ENCODE measurements at regions not wholly inside any gene's neighbourhood (a gene's known extent, or its start where the extent isn't known, plus 50 kb on each side); places are given as distances from the start of the nearest gene placed in this dataset.

DNA sequence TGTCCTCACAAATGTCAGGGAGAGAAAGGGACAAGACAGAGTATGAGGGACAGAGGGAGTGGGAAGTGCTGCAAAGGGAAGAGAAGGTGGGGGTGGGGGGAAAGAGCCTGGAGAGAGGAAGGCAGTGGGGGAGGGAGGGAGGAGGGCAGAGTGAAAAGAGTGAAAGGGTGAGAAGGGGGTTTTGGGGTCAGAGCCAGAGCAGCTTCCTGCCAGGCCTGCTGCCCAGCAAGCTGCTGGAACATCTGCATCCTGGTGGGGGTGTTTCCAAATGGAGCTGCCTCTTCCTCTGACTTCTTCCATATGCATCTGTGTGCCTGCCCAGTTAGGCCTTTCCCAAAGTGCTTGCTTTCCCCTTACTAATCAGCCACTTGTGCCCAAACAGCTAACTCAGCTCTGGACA lies 94.3 kb upstream of the CELF4 start:
- H2AFZ ChIP-seq (ENCODE audit: low read length): no peak overlapping the region
- BruUV-seq (replicated peaks): no TSS peak
- no peaks in the 10 kb centered on the region for H3K9me2 ChIP-seq (replicated peaks; ENCODE audit: low read length)
- H3K4me2 ChIP-seq (ENCODE audit: low read length): no peak overlapping the region
- ChIA-PET CTCF (no interaction called here), POLR2A (ENCODE audit: unreplicated experiment) (no interaction called here)
- DNase-seq: no peak
- no peak overlapping the region for H3K9ac ChIP-seq (ENCODE audit: low read length)
- no peak overlapping the region for H3K4me3 ChIP-seq (ENCODE audit: low read length)
- H3K36me3 ChIP-seq (ENCODE audit: low read depth, low read length): no peaks in the 10 kb centered on the region
- no peak for ATAC-seq
- no peaks in the 10 kb centered on the region for H3K9me3 ChIP-seq (ENCODE audit: low read length)
- H3K4me1 ChIP-seq (ENCODE audit: insufficient read depth, low read length): no peaks in the 10 kb centered on the region
- intact Hi-C loops (cut with micrococcal nuclease): no loop called here
- H3K27me3 ChIP-seq (ENCODE audit: low read length): no peaks in the 10 kb centered on the region
- TF ChIP-seq, protein P1, sequence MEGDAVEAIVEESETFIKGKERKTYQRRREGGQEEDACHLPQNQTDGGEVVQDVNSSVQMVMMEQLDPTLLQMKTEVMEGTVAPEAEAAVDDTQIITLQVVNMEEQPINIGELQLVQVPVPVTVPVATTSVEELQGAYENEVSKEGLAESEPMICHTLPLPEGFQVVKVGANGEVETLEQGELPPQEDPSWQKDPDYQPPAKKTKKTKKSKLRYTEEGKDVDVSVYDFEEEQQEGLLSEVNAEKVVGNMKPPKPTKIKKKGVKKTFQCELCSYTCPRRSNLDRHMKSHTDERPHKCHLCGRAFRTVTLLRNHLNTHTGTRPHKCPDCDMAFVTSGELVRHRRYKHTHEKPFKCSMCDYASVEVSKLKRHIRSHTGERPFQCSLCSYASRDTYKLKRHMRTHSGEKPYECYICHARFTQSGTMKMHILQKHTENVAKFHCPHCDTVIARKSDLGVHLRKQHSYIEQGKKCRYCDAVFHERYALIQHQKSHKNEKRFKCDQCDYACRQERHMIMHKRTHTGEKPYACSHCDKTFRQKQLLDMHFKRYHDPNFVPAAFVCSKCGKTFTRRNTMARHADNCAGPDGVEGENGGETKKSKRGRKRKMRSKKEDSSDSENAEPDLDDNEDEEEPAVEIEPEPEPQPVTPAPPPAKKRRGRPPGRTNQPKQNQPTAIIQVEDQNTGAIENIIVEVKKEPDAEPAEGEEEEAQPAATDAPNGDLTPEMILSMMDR (conservative IDR thresholded peaks at IDR 0.05; ENCODE audit: low read depth, low read length): no peak
- TF ChIP-seq EZH2phosphoT487 (IDR thresholded peaks at IDR 0.05; ENCODE audit: borderline replicate concordance, low read length): no peak
- no peak for TF ChIP-seq EZH2 (IDR thresholded peaks at IDR 0.05; ENCODE audit: low read length, unreplicated experiment)
- no peaks in the 10 kb centered on the region for H3F3A ChIP-seq (ENCODE audit: low read length, unreplicated experiment)
- no peak overlapping the region for H3K27ac ChIP-seq (ENCODE audit: low read length)
- H4K20me1 ChIP-seq (ENCODE audit: low read length): no peaks in the 10 kb centered on the region
- no peaks in the 10 kb centered on the region for H3K79me2 ChIP-seq (ENCODE audit: low read length)

DNA sequence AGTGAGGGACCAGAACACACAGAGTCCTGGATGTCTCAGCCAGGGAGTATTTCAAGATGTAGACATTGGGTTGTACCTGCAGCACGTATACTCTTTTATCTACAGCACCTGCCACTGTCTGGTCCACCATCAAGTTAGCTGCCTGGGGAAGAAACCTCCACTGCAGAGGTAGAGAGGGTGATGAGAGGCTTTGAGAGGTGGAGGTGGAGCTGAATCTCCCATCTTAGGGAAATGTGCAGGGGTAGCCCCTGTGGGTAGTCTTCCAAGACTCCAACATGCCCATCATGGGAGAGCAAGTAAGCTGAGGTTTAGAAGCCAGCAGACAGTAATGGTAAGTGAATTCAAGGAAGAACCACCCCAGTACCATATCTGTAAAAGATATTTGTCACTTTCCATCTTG lies 93.3 kb upstream of the CELF4 start:
- no peak overlapping the region for H3K4me2 ChIP-seq (ENCODE audit: low read length)
- H3K27ac ChIP-seq (ENCODE audit: low read length): no peak overlapping the region
- no peak for ATAC-seq
- H4K20me1 ChIP-seq (ENCODE audit: low read length): no peaks in the 10 kb centered on the region
- H3K36me3 ChIP-seq (ENCODE audit: low read depth, low read length): no peaks in the 10 kb centered on the region
- DNase-seq: no peak
- H3K4me3 ChIP-seq (ENCODE audit: low read length): no peak overlapping the region
- H3K4me1 ChIP-seq (ENCODE audit: insufficient read depth, low read length): no peaks in the 10 kb centered on the region
- TF ChIP-seq EZH2phosphoT487 (IDR thresholded peaks at IDR 0.05; ENCODE audit: borderline replicate concordance, low read length): no peak
- TF ChIP-seq EZH2 (IDR thresholded peaks at IDR 0.05; ENCODE audit: low read length, unreplicated experiment): no peak
- TF ChIP-seq, protein P1 (conservative IDR thresholded peaks at IDR 0.05; ENCODE audit: low read depth, low read length): no peak
- H3K27me3 ChIP-seq (ENCODE audit: low read length): no peaks in the 10 kb centered on the region
- no peaks in the 10 kb centered on the region for H3K9me2 ChIP-seq (replicated peaks; ENCODE audit: low read length)
- BruUV-seq (replicated peaks): no TSS peak
- no peaks in the 10 kb centered on the region for H3K79me2 ChIP-seq (ENCODE audit: low read length)
- POLR2A ChIA-PET (ENCODE audit: unreplicated experiment): no interaction called here
- H3K9ac ChIP-seq (ENCODE audit: low read length): no peak overlapping the region
- H3F3A ChIP-seq (ENCODE audit: low read length, unreplicated experiment): no peaks in the 10 kb centered on the region
- no peaks in the 10 kb centered on the region for H3K9me3 ChIP-seq (ENCODE audit: low read length)
- intact Hi-C loops (cut with micrococcal nuclease): no loop called here
- H2AFZ ChIP-seq (ENCODE audit: low read length): no peak overlapping the region
- CTCF ChIA-PET: no interaction called here

DNA sequence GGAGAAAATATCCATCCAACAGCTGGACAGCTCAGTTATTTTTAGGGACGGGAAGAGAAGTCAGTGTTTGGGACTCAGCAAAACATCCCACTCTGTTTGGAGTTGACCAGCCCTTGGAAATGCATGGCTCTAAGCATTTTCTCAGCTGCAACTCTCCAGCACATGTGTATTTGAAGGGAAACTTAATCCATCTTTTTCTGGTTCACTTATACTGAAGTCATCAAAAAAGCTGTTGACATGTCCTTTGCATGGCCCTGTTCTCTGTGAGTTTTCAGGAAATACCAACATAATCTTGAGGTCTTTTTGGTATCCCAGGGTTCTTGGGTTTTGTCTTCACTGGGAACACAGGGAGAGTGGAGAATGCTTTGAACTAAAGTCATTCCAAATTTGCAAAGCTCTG lies 91.9 kb upstream of the CELF4 start:
- no peak overlapping the region for H3K4me2 ChIP-seq (ENCODE audit: low read length)
- H2AFZ ChIP-seq (ENCODE audit: low read length): no peak overlapping the region
- POLR2A ChIA-PET (ENCODE audit: unreplicated experiment): no interaction called here
- no peaks in the 10 kb centered on the region for H3K27me3 ChIP-seq (ENCODE audit: low read length)
- intact Hi-C loops (cut with micrococcal nuclease): no loop called here
- H3K9ac ChIP-seq (ENCODE audit: low read length): no peak overlapping the region
- TF ChIP-seq EZH2 (IDR thresholded peaks at IDR 0.05; ENCODE audit: low read length, unreplicated experiment) (no peak), EZH2phosphoT487 (IDR thresholded peaks at IDR 0.05; ENCODE audit: borderline replicate concordance, low read length) (no peak)
- TF ChIP-seq, protein P1 (conservative IDR thresholded peaks at IDR 0.05; ENCODE audit: low read depth, low read length): no peak
- H3K27ac ChIP-seq (ENCODE audit: low read length): no peak overlapping the region
- no peaks in the 10 kb centered on the region for H3K9me3 ChIP-seq (ENCODE audit: low read length)
- CTCF ChIA-PET: no interaction called here
- no peaks in the 10 kb centered on the region for H3K36me3 ChIP-seq (ENCODE audit: low read depth, low read length)
- no peaks in the 10 kb centered on the region for H4K20me1 ChIP-seq (ENCODE audit: low read length)
- no TSS peak for BruUV-seq (replicated peaks)
- DNase-seq (no peak), ATAC-seq (no peak)
- H3K4me1 ChIP-seq (ENCODE audit: insufficient read depth, low read length): no peaks in the 10 kb centered on the region
- no peaks in the 10 kb centered on the region for H3K9me2 ChIP-seq (replicated peaks; ENCODE audit: low read length)
- H3F3A ChIP-seq (ENCODE audit: low read length, unreplicated experiment): no peaks in the 10 kb centered on the region
- no peak overlapping the region for H3K4me3 ChIP-seq (ENCODE audit: low read length)
- no peaks in the 10 kb centered on the region for H3K79me2 ChIP-seq (ENCODE audit: low read length)
